HG03025 (cell line): ENCODE measurements at regions not wholly inside any gene's neighbourhood (a gene's known extent, or its start where the extent isn't known, plus 50 kb on each side); places are given as distances from the start of the nearest gene placed in this dataset.
"Not testable (repeated sequence)": the region's sequence is repeated elsewhere in the genome, so short reads cannot be mapped to it uniquely, and the experiment has no call there.

ENCODE experiments used
- ATAC-seq: cut with Tn5 transposase; IDR thresholded peaks from one replicate; pipeline ENCODE4 v1.9.1; 2021; ENCODE audit warnings: mild to moderate bottlenecking, moderate library complexity; ENCODE audit not compliant: unreplicated experiment, low FRiP score

- no peak for ATAC-seq
Observed at GRCh38 chr6:121853686-121854085, 418.2 kb downstream of the GJA1 start.

DNA sequence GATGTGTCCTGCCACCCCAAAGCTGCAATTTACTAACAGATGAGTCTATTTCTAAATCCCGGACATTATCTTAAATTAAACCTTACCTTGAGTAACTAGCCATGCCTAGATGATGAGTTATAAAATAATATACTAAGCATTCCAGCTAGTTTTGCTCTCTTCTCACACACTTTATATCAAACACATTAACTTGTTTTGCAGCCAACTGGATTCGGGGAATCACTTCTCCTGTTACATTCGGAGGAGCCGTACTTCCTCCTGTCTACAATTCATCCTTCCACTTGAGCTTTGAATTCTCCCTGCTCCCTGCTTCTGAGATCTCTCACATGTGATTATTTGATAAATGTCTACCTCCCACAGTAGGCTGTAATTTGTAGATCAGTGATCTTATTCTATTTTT is 420.1 kb downstream of the GJA1 start:
- no peak for ATAC-seq

DNA sequence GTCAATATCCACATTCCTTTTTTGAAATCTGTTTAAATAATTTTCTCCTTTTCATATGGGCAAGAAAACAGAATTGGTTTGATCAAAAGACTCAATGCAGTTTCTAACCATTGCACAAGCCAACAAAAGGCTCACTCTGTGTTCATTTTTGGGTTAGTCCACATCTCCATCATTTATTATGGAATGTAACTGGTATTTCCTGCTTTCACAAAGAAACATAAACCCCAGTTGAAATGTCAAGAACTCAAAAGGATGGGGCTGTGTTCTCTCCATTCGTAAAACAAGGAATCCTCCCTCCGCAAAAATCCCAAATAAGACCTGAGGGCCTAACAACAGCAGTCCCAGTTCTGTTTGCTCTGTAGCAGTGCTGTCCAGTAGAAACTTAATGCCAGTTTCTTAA is 420.9 kb downstream of the GJA1 start:
- no peak for ATAC-seq

GRCh38 chr6:121857551-121857950 is 422.1 kb downstream of the GJA1 start:
- no peak for ATAC-seq

DNA sequence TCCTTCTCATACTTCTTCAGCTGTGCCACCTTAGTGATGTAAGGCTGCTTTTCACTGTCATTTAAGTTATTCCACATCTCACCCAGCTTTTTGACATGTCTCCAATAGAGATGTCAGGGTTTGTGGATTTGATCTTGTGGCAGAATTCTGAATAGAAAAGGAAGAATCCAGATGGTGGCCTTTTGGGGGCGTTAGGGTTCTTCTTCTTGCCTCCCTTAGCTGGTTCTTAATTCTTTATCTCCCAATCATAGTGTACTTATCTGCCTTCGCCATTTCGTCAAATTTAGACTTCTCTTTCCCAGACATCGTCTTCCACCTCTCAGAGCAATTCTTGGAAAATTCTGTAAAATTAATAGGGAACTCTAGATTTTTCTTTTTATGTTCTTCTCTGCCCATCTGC is 422.9 kb downstream of the GJA1 start:
- ATAC-seq, result no peak

DNA sequence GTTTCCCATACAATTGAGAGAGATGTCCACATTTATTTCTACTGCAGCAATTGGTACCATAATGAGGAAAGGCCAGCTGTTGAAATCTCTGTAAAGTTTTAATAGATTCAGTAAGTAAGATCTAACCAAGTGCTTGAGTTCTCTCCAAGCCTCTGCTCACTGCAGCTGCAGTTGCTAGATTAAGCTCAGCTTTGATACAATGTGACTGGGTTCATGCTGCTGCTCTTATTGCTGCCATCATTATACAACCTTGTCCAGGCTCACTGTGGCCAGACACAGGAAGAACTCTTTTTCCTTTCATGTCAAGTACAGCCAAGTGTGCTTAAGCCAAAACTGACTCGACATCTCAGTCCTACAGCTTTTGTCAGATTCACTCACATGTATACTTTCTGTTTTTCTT is 423.5 kb downstream of the GJA1 start:
- no peak for ATAC-seq

GRCh38 chr6:121865811-121866210 is 430.4 kb downstream of the GJA1 start:
- ATAC-seq, result no peak

DNA sequence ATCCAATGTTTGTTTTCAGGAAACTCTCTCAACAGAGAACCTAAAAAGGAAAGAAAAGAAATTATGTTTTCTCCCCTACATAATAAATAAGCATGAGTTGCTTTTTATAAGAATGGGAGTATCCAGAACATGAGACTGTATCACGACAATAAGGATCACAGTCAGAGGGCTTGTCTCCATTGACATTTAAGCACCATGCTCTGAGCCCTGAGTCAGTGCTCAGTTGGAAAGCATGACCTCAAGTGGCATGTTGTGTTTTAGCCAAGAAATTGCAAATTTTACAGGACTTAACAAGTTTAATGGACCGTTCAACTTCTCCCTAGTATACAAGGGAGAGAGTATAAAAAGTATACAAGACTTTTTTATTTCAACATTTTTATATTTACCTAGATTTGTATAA is 431.6 kb downstream of the GJA1 start:
- no peak for ATAC-seq

GRCh38 chr6:121868206-121868605 is 432.8 kb downstream of the GJA1 start:
- no peak for ATAC-seq

GRCh38 chr6:121873595-121873994 is 438.1 kb downstream of the GJA1 start:
- ATAC-seq, result no peak

GRCh38 chr6:121876721-121877120 is 441.3 kb downstream of the GJA1 start:
- no peak for ATAC-seq

DNA sequence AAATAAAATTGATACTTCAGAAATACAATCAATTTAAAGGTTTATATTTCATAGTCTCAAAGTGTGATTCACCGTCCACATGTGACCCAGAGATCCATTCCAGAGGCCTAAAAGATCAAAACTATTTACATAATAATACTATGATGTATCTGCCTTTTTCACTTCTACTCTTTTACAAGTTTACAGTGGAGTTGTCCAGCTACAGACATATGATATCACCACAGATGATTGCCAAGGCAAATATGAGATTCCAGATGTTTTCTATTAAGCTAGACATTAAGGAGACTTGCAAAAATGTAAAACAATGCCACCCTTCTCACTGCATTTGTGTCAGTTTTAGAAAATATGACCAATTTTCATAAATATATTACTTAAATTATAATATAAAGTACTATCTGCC is 443.7 kb downstream of the GJA1 start:
- ATAC-seq, result no peak

DNA sequence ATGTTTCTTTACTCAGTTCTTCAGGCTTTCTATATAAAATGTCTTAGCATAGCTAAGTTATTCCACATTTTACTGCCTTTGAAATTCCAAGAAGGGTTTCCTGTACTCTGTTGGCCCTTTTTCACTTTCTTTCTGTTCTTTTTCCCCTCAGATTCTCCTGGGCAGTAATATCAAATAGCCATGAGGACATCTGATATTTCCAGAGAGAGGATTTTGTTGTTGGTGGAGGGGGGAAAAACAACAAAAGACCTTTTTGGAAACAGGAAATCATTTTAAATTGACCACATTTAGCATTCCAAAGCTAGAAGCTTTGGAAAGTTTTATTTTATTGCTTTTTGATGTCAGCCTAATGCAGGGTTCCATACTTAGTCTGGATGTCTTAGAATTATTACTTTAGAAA is 445.4 kb downstream of the GJA1 start:
- ATAC-seq, result no peak

DNA sequence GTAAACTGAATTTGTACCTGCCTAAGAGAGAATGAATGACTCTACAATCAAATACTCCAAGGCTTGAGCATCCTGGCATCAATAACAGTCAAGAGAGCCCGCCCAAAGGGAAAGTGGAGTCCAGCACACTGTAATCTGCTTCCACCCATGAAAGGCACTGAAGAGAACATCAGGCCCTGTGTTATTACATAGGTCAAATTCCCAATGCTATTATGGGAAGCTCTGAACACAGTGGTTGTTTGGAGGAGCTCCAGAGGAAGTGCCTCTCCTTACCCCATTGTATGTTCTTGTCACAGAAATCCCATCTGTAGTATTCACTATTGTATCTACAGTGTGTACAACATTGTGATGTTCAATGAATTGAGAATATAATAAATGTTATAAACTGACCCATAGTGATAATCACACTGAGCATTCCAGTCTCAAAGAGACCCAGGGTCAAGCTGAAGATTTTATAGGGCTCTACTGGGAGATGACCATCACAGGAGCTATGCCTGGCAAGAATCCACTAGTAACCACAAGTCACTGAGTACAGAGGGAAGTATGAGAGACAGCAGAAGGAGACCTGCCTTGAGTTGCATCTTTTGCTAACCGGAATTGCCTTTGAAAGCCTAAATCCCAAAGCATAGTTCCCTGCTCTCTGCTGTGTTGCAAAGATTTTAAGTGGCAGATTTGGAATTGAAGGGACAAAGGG is 446.7 kb downstream of the GJA1 start:
- ATAC-seq, result no peak

- ATAC-seq, result no peak
Observed at GRCh38 chr6:121884091-121884490, 448.6 kb downstream of the GJA1 start.

DNA sequence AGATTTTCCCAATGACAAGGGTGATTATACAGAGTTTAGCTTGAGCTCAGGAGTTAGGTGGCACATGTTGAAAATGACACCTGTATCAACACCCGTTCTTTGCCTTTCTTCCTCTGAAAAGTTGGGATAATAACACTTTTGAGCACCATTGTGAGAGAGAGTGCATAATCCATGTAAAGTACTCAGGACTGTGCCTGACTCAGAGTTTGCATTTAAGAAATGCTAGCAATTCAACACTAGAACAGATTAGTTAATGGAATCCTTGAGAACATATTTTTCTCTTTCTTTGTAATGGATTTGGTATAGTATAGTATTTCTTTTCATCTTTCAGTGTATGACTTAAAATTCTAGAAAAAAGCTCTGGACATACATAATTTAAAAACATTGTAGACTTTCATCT is 449.2 kb downstream of the GJA1 start:
- ATAC-seq, result no peak

DNA sequence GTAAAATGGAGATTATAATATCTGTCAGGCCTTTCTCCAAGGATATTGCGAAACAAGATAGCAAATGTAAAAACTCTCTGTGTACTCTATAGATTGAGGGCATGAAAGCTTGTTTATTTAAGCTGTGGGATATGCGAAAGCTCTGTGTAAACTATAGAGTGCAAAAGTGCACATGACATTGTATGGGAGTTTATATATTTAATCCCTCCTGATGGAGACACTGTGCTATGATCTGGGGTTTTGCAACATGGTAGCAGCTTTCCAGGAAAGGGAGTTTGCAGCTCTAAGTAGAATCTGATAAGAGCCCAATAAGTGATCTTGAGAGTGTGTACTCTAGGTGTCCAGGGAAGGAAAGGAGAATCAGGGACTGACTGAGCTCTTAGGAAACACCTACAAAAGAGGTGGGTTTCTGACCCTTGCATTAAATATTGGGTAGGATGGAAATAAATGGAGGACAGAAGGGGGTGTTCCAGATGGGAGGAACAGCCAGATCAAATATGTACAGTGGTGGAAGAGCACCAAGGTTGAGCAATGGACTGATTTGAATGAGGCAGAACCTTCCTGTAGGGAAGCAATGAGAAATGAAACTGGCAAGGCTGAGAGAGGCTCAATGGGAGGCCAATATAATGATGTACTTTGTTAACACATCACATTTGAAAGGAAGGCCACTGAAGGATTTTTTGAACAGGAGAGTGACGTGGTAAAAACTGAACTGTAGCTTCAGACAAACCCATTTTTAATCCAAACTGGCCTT is 450.1 kb downstream of the GJA1 start:
- ATAC-seq, result no peak

- no peak for ATAC-seq
Observed at GRCh38 chr6:121886223-121886830, 450.9 kb downstream of the GJA1 start.

DNA sequence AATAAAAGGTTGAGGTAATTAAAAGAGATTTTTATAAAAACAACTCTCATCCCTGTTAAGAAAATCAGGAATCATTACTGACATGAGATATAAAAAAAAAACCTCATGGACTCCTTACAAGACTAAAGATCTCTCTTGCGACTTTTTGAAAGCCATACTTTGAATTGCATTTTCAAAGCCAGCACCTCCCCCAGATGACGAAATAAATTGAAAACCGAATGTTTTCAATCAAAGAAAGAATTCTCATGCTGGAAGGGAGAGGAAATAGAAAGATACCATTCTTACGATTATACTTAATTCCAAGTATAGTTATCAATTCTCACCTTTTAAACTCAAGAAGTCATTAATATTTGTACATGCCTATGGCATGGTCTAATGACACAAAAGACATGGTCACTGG is 452.3 kb downstream of the GJA1 start:
- no peak for ATAC-seq

DNA sequence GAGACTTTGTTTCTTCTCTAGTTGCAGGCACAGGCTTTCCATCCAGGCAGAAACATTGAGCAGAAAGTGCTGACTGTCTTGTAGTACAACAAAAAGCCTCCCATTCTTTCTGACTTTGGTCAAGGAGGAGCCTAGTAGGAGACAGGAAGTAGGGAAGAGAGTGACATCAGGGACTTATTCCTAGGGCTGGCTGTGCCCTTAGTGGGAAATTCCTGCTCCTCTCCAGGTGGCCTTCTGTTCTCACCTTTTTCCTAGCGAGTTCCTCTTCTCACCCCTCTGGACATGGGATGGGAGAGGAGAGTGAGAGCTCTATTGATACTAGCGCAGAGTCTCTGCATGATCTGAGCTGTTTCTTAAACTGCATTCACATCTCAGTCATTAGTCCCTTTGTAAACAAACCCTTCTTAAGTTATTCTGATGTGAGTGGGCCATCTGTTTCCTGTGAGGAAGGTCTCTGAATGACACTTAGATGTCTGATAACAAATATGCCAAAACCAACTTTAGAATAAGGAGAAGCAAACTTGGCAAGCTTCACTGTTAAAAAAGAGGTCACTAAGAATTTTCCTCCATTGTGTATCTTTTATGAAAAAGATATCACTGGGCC is 455.0 kb downstream of the GJA1 start:
- ATAC-seq, result no peak

DNA sequence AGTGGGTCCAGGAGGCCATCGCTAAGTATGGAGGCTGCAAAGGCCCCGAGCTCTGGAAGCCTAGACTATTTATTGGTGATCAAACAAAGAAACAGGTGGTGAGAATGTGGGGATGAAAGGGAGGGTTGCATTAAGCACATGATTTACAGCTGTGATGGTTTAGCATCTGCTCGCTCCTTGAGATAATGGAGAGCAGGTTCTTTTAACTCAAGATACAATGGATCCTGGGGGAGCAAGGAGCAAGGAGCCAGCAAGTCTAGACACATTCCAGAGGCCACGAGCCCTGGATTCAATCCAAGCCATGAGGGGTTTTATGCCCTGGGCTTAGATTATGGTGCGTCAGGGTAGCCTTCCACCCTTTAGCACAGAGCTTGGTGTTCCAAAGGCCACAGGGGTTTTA is 460.3 kb downstream of the GJA1 start:
- ATAC-seq, result not testable (repeated sequence)
